PFSK-1 (cell line): ENCODE measurements at regions not wholly inside any gene's neighbourhood (a gene's known extent, or its start where the extent isn't known, plus 50 kb on each side); places are given as distances from the start of the nearest gene placed in this dataset.

Experiments
- POLR2AphosphoS5 ChIP-seq: IDR thresholded peaks from 2 replicates; pipeline ENCODE4 v1.6.1; 2012; ENCODE audit warnings: low read depth, mild to moderate bottlenecking, control low read depth, low read length, moderate library complexity
- REST ChIP-seq, 2 experiments: IDR thresholded peaks; 2 replicates each; pipeline versions ENCODE4 v1.6.1 to v1.8.0; 2011 to 2012; ENCODE audit warnings: low read depth in 2 of 2, low read length in 2 of 2, control low read depth in 1 of 2, inconsistent platforms in 1 of 2, mild to moderate bottlenecking in 1 of 2, moderate library complexity in 1 of 2; ENCODE audit not compliant: insufficient read depth in 1 of 2

GRCh38 chr3:30318110-30318509 lies 288.3 kb upstream of the TGFBR2 start:
- no peak for TF ChIP-seq REST (IDR thresholded peaks at IDR 0.05; ENCODE audit: insufficient read depth in 1 of 2, low read depth in 2 of 2, low read length in 2 of 2)
- TF ChIP-seq POLR2AphosphoS5: no peak
